SK-N-SH treated with all-trans-retinoic acid at 6 μM for 48 hours (cell line): ENCODE measurements at regions not wholly inside any gene's neighbourhood (a gene's known extent, or its start where the extent isn't known, plus 50 kb on each side); places are given as distances from the start of the nearest gene placed in this dataset.

Experiments
- ATAC-seq: fragments of 200-7000 bp; cut with Tn5 transposase; 3 replicates; pipeline ENCODE4 v1.9.1; 2020; ENCODE audit warnings: mild to moderate bottlenecking, moderate library complexity
- BACH2 ChIP-seq: fragments of 250-450 bp; sonication (Bioruptor Pico); IDR thresholded peaks from 2 replicates; pipeline ENCODE4 v1.9.0; 2021; ENCODE audit warnings: mild to moderate bottlenecking, borderline replicate concordance
- CSDC2 ChIP-seq: fragments of 250-450 bp; sonication (Bioruptor Pico); IDR thresholded peaks from 2 replicates; pipeline ENCODE4 v1.5.0; 2020; ENCODE audit warnings: mild to moderate bottlenecking, moderate library complexity
- CSRNP3 ChIP-seq: fragments of 250-450 bp; sonication (Bioruptor Pico); IDR thresholded peaks from 2 replicates; pipeline ENCODE4 v1.5.1; 2021; ENCODE audit warnings: mild to moderate bottlenecking, moderate library complexity
- ESRRG ChIP-seq: fragments of 250-450 bp; sonication (Bioruptor Pico); IDR thresholded peaks from 2 replicates; pipeline ENCODE4 v1.6.1; 2021; ENCODE audit warnings: mild to moderate bottlenecking
- ISL1 ChIP-seq: fragments of 250-450 bp; sonication (Bioruptor Pico); IDR thresholded peaks from 2 replicates; pipeline ENCODE4 v2.1.2; 2022; ENCODE audit warnings: mild to moderate bottlenecking, moderate library complexity
- POU6F1 ChIP-seq: fragments of 250-450 bp; sonication (Bioruptor Pico); IDR thresholded peaks from 2 replicates; pipeline ENCODE4 v1.8.0; 2021; ENCODE audit warnings: low read depth, mild to moderate bottlenecking, moderate library complexity, borderline replicate concordance
- PPARA ChIP-seq: fragments of 250-450 bp; sonication (Bioruptor Pico); IDR thresholded peaks from 2 replicates; pipeline ENCODE4 v1.5.0; 2020; ENCODE audit warnings: mild to moderate bottlenecking, borderline replicate concordance
- RARB ChIP-seq: fragments of 250-450 bp; sonication (Bioruptor Pico); IDR thresholded peaks from 2 replicates; pipeline ENCODE4 v1.8.0; 2021; ENCODE audit warnings: mild to moderate bottlenecking, moderate library complexity
- SNAI2 ChIP-seq: fragments of 250-450 bp; sonication (Bioruptor Pico); IDR thresholded peaks from 2 replicates; pipeline ENCODE4 v1.5.0; 2020; ENCODE audit warnings: mild to moderate bottlenecking, moderate library complexity
- TCF4 ChIP-seq: fragments of 250-450 bp; sonication (Bioruptor Pico); IDR thresholded peaks from 2 replicates; pipeline ENCODE4 v1.8.0; 2021; ENCODE audit warnings: mild to moderate bottlenecking, moderate library complexity, borderline replicate concordance
- TSHZ2 ChIP-seq: fragments of 250-450 bp; sonication (Bioruptor Pico); IDR thresholded peaks from 2 replicates; pipeline ENCODE4 v1.5.0; 2020; ENCODE audit warnings: mild to moderate bottlenecking, moderate library complexity
- ZFP30 ChIP-seq: fragments of 450-650 bp; formaldehyde crosslinking; IDR thresholded peaks from 2 replicates; pipeline ENCODE4 v1.5.0; 2022; ENCODE audit warnings: mild to moderate bottlenecking, moderate library complexity
- ZNF565 ChIP-seq: fragments of 450-650 bp; formaldehyde crosslinking; conservative IDR thresholded peaks from 2 replicates; pipeline ENCODE4 v1.5.0; 2020; ENCODE audit warnings: low read depth, mild to moderate bottlenecking, moderate library complexity
- ZNF8 ChIP-seq: fragments of 450-650 bp; formaldehyde crosslinking; IDR thresholded peaks from 2 replicates; pipeline ENCODE4 v1.5.0; 2020; ENCODE audit warnings: mild to moderate bottlenecking, moderate library complexity
- TF ChIP-seq, protein P1 (sequence below): fragments of 250-450 bp; sonication (Bioruptor Pico); IDR thresholded peaks from 2 replicates; pipeline ENCODE4 v1.5.1; 2020; ENCODE audit warnings: low read depth, mild to moderate bottlenecking, moderate library complexity

GRCh38 chr13:44669534-44669933 lies 93.4 kb upstream of the TSC22D1 start:
- ATAC-seq: no peak
- TF ChIP-seq, protein P1, sequence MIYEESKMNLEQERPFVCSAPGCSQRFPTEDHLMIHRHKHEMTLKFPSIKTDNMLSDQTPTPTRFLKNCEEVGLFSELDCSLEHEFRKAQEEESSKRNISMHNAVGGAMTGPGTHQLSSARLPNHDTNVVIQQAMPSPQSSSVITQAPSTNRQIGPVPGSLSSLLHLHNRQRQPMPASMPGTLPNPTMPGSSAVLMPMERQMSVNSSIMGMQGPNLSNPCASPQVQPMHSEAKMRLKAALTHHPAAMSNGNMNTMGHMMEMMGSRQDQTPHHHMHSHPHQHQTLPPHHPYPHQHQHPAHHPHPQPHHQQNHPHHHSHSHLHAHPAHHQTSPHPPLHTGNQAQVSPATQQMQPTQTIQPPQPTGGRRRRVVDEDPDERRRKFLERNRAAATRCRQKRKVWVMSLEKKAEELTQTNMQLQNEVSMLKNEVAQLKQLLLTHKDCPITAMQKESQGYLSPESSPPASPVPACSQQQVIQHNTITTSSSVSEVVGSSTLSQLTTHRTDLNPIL (CRISPR knock-in tag): no peak

DNA sequence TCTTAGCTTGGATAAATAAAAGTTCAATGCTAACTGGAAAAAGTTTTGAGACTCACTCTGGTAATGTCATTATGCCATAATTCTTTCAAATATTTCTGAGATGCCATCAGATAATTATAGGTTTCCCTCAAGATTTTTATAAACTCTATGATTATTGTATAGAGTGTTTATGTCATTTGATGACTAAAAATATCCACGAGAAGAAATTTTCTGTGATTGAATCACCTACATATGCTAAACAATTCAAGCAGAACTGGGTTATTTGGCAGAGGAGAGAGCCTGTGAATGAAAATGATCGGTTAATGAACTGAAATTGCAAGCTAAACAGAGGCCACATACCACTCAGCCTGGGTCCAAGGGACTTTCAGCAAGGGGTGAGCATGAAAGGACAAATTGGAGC lies 92.6 kb upstream of the TSC22D1 start:
- TF ChIP-seq TCF4: no peak
- TF ChIP-seq CSRNP3 (CRISPR knock-in tag): no peak
- TF ChIP-seq, protein P1 (CRISPR knock-in tag): 0 out of 2 replicates have a peak, but pooled peaks have one; percentile 14
- 0 out of 2 replicates have a peak, but pooled peaks have one; percentile 35 for TF ChIP-seq ISL1 (CRISPR knock-in tag)
- no peak for TF ChIP-seq ESRRG (CRISPR knock-in tag)
- TF ChIP-seq, all 23 proteins: peak for 2
- peak; percentile 62 for ATAC-seq

DNA sequence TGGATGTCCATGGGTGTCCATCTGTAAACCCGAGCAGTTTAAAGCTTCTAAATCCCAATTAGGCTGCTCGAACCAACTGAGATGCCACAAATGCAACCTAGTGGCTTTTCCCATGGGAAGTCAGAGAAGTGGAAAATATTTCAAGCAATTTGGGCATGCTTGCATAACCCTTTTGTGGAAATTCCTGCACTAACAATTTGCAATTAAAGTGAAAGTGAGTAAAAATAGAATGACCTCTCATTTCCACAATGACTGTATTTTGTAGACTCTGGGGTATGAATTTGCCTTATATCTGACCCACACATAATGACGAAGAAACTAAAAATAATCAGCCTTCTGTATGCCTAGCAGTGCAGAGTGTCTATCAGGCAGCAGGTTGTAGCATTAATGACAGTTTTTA lies 91.8 kb upstream of the TSC22D1 start:
- TF ChIP-seq SNAI2 (CRISPR knock-in tag) (no peak), ISL1 (CRISPR knock-in tag) (peak; percentile 32; the same call in 1 of the 2 replicates)
- ATAC-seq: peak; percentile 67

DNA sequence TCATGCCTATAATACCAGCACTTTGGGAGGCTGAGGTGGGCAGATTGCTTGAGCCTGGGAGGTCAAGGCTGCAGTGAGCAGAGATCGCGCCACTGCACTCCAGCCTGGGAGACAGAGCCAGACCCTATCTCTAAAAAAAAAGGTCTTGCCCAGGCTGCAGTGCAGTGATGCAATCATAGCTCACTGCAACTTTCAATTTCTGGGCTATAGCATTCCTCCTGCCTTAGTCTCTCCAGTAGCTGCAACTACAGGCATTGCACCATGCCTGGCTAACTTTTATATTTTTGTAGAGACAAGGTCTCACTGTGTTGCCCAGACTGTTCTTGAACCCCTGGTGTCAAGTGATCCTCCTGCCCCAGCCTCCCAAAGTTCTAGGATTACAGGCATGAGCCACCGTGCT lies 90.4 kb upstream of the TSC22D1 start:
- peak; percentile 34; the same call in 2 of the 3 replicates for ATAC-seq

DNA sequence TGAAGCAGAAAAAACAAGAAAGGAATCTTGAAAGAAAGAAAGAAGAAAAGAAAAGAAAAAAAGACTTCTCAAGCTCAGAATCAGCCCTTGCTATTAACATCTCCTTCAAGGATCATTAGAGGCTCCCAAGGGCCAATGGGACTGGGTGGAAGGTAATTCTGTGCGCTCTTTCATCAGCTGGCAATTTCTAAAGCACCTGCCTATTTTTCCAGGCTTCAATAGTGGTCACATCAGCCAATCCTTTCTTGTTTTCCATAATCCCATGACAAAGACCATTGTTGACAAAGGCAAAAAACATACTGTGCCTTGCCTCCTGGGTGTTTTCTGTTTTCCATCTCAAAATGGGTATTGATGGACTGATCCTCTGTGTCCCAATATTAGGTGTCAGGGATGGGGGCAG lies 88.2 kb upstream of the TSC22D1 start:
- ATAC-seq: no peak
- TF ChIP-seq ZFP30 (CRISPR knock-in tag): no peak
- no peak for TF ChIP-seq ISL1 (CRISPR knock-in tag)
- no peak for TF ChIP-seq ZNF8 (CRISPR knock-in tag)
- no peak for TF ChIP-seq BACH2 (CRISPR knock-in tag)
- TF ChIP-seq TCF4: no peak
- TF ChIP-seq RARB (CRISPR knock-in tag): no peak
- TF ChIP-seq PPARA (CRISPR knock-in tag): no peak
- TF ChIP-seq TSHZ2 (CRISPR knock-in tag): no peak
- TF ChIP-seq CSDC2: no peak
- TF ChIP-seq ZNF565: no peak
- no peak for TF ChIP-seq SNAI2 (CRISPR knock-in tag)
- no peak for TF ChIP-seq POU6F1 (CRISPR knock-in tag)
- no peak for TF ChIP-seq CSRNP3 (CRISPR knock-in tag)
